ENCODE measurements at regions not wholly inside any gene's neighbourhood (a gene's known extent, or its start where the extent isn't known, plus 50 kb on each side); places are given as distances from the start of the nearest gene placed in this dataset.

GRCh38 chr18:61187971-61188370 lies 145.3 kb upstream of the CDH20 start:
- H3K27ac ChIP-seq: no peak overlapping the region
- ChIA-PET CTCF (no interaction called here), POLR2A (ENCODE audit: low non-redundant PET) (no interaction called here)
- TF ChIP-seq CTCF (conservative IDR thresholded peaks at IDR 0.05; ENCODE audit: low read depth): no peak
- DNase-seq (ENCODE audit: low spot score): no peak

GRCh38 chr18:61189376-61189775 lies 143.9 kb upstream of the CDH20 start:
- ChIA-PET POLR2A (ENCODE audit: low non-redundant PET) (no interaction called here), CTCF (no interaction called here)
- H3K27ac ChIP-seq: no peak overlapping the region
- TF ChIP-seq CTCF (conservative IDR thresholded peaks at IDR 0.05; ENCODE audit: low read depth): no peak
- no peak for DNase-seq (ENCODE audit: low spot score)

GRCh38 chr18:61194726-61195125 lies 138.5 kb upstream of the CDH20 start:
- CTCF ChIA-PET: no interaction called here
- DNase-seq (ENCODE audit: low spot score): no peak
- POLR2A ChIA-PET (ENCODE audit: low non-redundant PET): no interaction called here
- no peak overlapping the region for H3K27ac ChIP-seq
- no peak for TF ChIP-seq CTCF (conservative IDR thresholded peaks at IDR 0.05; ENCODE audit: low read depth)

GRCh38 chr18:61196750-61197149 lies 136.5 kb upstream of the CDH20 start:
- no peak for DNase-seq (ENCODE audit: low spot score)
- H3K27ac ChIP-seq: no peak overlapping the region
- TF ChIP-seq CTCF (conservative IDR thresholded peaks at IDR 0.05; ENCODE audit: low read depth): no peak
- ChIA-PET CTCF (no interaction called here), POLR2A (ENCODE audit: low non-redundant PET) (no interaction called here)

GRCh38 chr18:61198486-61198885 lies 134.7 kb upstream of the CDH20 start:
- no peak for DNase-seq (ENCODE audit: low spot score)
- CTCF ChIA-PET: no interaction called here
- no peak for TF ChIP-seq CTCF (conservative IDR thresholded peaks at IDR 0.05; ENCODE audit: low read depth)
- POLR2A ChIA-PET (ENCODE audit: low non-redundant PET): no interaction called here
- no peak overlapping the region for H3K27ac ChIP-seq

GRCh38 chr18:61199171-61199848 lies 133.9 kb upstream of the CDH20 start:
- POLR2A ChIA-PET (ENCODE audit: low non-redundant PET): no interaction called here
- no peak for DNase-seq (ENCODE audit: low spot score)

More at GRCh38 chr18:61199171-61199848, 133.9 kb upstream of the CDH20 start:
- TF ChIP-seq CTCF (conservative IDR thresholded peaks at IDR 0.05; ENCODE audit: low read depth): no peak
- no peak overlapping the region for H3K27ac ChIP-seq
- CTCF ChIA-PET: no interaction called here

All from RWPE1 (cell line).